Fibroblast of the aortic adventitia (primary cell): ENCODE measurements at regions not wholly inside any gene's neighbourhood (a gene's known extent, or its start where the extent isn't known, plus 50 kb on each side); places are given as distances from the start of the nearest gene placed in this dataset.

Experiments
- DNase-seq: peaks from one replicate; pipeline ENCODE4 v3.0.0-alpha.2; 2010; ENCODE audit warnings: low read depth
- H3K4me3 ChIP-seq: 2 replicates; pipeline ENCODE4 v1.5.1; 2011; ENCODE audit warnings: low read depth, mild to moderate bottlenecking, control low read depth, low read length, moderate library complexity
- CTCF ChIP-seq: IDR thresholded peaks from 2 replicates; pipeline ENCODE4 v1.5.1; 2011; ENCODE audit warnings: mild to moderate bottlenecking, low read length, control low read depth, inconsistent platforms; ENCODE audit not compliant: insufficient read depth

DNA sequence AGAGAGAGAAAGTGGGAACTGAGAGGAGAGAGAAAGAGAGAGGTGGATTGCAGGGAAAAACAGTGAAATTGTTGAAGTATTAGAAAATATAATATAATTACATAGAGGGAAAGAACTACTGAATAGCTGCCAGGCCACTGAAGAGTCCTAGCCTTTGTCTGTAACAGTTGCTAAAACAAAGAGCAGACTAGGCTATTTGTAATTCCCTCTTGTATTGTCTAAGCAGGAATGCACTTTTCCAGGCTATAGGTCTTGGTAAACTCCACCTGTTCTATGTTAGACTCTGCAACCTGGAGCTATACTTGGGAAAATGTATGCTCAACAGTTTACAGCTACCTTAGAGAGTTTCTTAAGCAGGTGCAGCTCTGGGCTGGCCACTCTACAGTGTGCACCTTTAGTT, 1063.3 kb downstream of the ADGRL3 start:
- no peak for TF ChIP-seq CTCF
- H3K4me3 ChIP-seq: no peak overlapping the region

GRCh38 chr4:62262676-62263075, 1062.5 kb downstream of the ADGRL3 start:
- no peak overlapping the region for H3K4me3 ChIP-seq
- no peak for DNase-seq
- no peak for TF ChIP-seq CTCF

More for the DNA sequence above, 1063.3 kb downstream of the ADGRL3 start:
- no peak for DNase-seq

- no peak for TF ChIP-seq CTCF
- DNase-seq: no peak
Observed at GRCh38 chr4:62260254-62260653, 1060.1 kb downstream of the ADGRL3 start.

GRCh38 chr4:62256479-62256878, 1056.4 kb downstream of the ADGRL3 start:
- no peak overlapping the region for H3K4me3 ChIP-seq
- no peak for DNase-seq
- no peak for TF ChIP-seq CTCF

More at GRCh38 chr4:62260254-62260653, 1060.1 kb downstream of the ADGRL3 start:
- no peak overlapping the region for H3K4me3 ChIP-seq

DNA sequence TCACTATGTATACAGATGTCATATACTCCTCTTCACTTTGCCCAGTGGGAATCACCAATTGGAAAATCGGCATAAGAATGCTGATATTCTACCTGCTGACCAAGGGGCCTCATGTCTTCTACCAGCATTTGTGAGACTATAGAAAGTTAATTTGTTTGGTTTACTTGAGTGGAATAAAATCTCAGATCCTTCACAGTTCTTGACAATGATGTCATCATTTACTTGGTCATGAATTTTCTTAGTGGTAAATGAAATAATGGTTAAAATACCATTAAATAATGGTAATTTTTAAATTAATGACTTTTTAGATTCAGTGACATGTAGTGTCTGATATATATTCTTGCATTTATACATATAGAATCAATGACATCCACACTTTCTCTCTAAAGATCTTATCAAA, 1052.6 kb downstream of the ADGRL3 start:
- DNase-seq: no peak
- TF ChIP-seq CTCF: no peak
- H3K4me3 ChIP-seq: no peak overlapping the region

DNA sequence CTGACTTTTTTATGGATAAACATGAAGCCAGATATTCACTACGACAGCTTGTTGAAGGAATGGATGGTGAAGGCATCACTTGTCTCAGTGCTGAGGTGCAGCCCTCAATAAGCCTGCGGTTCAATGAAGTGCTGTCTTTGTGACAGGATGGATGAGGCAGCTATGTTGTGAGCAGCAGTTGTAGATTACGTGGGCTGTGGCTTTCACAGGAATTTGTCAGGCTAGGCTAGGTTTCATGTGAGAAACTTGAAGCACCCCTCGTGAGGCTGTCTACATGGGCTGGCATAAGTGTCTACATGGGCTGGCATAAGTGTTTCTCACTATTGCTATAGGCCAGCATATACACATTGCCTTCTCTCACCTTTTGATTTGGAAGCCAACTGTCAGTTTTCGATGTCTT, 1050.0 kb downstream of the ADGRL3 start:
- TF ChIP-seq CTCF: no peak
- H3K4me3 ChIP-seq: no peak overlapping the region
- DNase-seq: no peak

DNA sequence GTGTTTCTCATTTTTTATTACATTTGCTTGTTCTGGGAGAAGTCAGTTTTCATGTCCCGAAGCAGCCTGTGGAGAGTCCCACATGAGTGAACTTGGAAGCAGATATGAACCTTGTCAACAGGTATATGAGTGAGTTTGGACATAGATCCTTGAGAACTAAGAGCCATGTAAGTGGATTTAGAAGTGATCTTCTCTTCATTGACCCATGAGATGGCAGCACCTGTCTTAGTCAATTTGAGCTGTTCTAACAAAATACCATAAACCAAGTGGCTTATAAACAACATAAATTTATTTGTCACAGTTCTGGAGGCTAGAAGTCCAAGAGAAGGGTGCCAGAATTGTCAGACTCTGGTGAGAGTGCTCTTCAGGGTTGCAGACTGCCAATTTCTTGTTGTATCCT, 1043.8 kb downstream of the ADGRL3 start:
- TF ChIP-seq CTCF: no peak
- no peak for DNase-seq
- no peak overlapping the region for H3K4me3 ChIP-seq
